ENCODE measurements at regions not wholly inside any gene's neighbourhood (a gene's known extent, or its start where the extent isn't known, plus 50 kb on each side); places are given as distances from the start of the nearest gene placed in this dataset.

DNA sequence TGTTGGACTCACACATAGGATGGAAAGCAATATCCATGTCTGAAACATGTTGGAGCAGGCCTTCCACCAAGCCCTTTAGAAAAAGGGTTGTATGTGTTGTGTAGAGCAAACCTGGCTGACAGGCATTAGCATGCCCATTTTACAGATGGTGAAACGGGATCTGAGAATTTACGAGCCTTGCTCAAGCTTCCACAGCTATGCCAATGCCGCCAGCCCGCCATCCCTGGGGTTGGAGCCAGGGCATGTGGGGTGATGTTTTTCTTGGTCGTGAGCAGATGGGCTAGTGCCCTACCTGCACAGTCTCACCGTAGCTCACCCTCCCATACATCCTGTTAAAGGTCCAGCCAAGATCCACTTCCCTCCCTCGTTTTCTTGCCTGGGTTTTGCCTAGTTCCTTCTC is 97.5 kb upstream of the TLE3 start:
- TF ChIP-seq, protein P1, sequence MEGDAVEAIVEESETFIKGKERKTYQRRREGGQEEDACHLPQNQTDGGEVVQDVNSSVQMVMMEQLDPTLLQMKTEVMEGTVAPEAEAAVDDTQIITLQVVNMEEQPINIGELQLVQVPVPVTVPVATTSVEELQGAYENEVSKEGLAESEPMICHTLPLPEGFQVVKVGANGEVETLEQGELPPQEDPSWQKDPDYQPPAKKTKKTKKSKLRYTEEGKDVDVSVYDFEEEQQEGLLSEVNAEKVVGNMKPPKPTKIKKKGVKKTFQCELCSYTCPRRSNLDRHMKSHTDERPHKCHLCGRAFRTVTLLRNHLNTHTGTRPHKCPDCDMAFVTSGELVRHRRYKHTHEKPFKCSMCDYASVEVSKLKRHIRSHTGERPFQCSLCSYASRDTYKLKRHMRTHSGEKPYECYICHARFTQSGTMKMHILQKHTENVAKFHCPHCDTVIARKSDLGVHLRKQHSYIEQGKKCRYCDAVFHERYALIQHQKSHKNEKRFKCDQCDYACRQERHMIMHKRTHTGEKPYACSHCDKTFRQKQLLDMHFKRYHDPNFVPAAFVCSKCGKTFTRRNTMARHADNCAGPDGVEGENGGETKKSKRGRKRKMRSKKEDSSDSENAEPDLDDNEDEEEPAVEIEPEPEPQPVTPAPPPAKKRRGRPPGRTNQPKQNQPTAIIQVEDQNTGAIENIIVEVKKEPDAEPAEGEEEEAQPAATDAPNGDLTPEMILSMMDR (IDR thresholded peaks at IDR 0.05): no peak
- TF ChIP-seq POLR2A (IDR thresholded peaks at IDR 0.05) (no peak), POLR2AphosphoS5 (IDR thresholded peaks at IDR 0.05) (peak; percentile 57)

All from prostate gland (tissue), 2 donors.